NT2/D1 (cell line): ENCODE measurements at regions not wholly inside any gene's neighbourhood (a gene's known extent, or its start where the extent isn't known, plus 50 kb on each side); places are given as distances from the start of the nearest gene placed in this dataset.

ENCODE experiments used
- SUZ12 ChIP-seq: IDR thresholded peaks from 2 replicates; pipeline ENCODE4 v1.6.1; 2011; ENCODE audit not compliant: insufficient read length, insufficient read depth; ENCODE audit errors: extremely low read depth
- YY1 ChIP-seq: IDR thresholded peaks from 2 replicates; pipeline ENCODE4 v1.6.1; 2011; ENCODE audit not compliant: insufficient read length, insufficient read depth
- ZNF274 ChIP-seq: IDR thresholded peaks from 2 replicates; pipeline ENCODE4 v1.6.1; 2011; ENCODE audit warnings: mild to moderate bottlenecking, low read depth, low read length

- TF ChIP-seq ZNF274, result no peak
- TF ChIP-seq YY1, result no peak
- no peak for TF ChIP-seq SUZ12
Measured at GRCh38 chr22:47738472-47739013, 976.1 kb downstream of the TBC1D22A start.
